RPMI8226 (cell line): ENCODE measurements at regions not wholly inside any gene's neighbourhood (a gene's known extent, or its start where the extent isn't known, plus 50 kb on each side); places are given as distances from the start of the nearest gene placed in this dataset.

ENCODE experiments used
- DNase-seq: peaks from one replicate; pipeline ENCODE4 v3.0.0-alpha.2; 2015

DNA sequence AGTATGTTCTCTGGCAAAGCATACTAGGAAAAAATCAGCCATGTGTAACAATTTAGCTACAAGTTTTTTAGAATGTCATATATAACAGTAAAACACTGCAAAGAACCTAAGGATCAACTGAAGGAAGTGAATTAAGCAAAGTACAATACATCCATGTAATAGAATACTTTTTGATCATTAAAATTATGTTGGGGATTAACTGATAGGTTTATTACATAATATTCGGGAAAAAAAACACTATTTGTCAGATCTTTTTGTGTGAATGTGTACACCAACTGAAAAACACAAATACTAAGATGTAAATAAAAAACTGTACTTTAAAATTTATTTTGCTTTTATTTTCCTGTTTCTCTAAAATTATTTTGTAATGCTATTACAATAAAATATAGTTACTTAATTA lies 185.5 kb upstream of the DYNLRB2 start:
- no peak for DNase-seq

DNA sequence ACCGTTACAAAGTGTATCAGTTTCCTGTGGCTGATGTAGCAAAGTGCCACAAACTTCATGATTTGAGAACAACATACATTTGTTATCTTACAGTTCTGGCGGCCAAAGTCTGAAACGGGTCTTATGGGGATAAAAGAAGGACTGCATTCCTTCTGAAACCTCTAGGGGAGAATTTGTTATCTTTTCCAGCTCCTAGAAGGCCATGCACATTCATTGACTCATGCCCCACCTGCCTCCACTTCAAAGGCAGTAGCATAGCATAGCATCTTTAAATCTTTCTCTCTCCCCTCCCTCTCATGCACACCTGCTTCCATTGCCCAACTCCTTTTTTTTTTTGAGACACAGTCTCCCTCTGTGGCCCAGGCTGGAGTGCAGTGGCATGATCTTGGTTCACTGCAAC lies 190.7 kb upstream of the DYNLRB2 start:
- no peak for DNase-seq

DNA sequence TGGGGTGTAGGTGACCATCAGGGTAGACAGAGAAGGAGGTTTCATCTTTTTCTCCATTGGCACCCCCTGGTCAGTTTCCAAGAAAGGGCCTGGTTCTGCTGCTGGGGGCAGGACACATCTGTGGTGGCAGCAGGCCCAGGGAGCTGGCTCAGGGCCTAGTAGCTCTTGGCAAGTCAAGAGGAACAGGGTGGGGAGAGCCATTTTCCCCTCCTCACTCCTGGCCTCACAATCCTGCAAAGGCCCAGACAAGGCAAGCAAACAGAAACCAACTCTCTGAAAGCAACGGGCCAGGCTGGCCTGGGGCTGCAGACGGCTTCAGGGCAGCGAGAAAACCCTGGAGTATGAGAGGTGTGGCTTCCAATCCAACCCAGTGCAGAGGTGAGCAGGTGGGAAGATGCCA lies 192.9 kb upstream of the DYNLRB2 start:
- DNase-seq: no peak

DNA sequence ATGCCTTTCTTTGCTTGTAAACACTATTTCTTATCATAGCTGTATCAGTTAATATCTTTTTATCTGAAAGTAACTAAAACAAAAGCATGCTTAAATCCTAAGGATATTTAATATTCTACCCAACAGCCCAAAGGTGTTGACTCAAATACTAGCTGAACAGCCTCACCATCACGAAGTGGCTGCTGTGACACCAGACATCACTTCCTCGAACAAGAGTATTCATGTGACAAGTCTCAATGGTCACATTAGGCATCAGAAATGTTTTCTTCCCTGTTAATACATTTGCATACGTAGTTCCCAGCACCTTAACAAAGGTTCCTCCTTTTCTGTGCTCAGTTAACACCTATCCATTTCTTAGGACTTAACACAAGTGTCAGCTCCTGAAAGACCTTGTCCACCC lies 193.8 kb upstream of the DYNLRB2 start:
- DNase-seq: no peak

DNA sequence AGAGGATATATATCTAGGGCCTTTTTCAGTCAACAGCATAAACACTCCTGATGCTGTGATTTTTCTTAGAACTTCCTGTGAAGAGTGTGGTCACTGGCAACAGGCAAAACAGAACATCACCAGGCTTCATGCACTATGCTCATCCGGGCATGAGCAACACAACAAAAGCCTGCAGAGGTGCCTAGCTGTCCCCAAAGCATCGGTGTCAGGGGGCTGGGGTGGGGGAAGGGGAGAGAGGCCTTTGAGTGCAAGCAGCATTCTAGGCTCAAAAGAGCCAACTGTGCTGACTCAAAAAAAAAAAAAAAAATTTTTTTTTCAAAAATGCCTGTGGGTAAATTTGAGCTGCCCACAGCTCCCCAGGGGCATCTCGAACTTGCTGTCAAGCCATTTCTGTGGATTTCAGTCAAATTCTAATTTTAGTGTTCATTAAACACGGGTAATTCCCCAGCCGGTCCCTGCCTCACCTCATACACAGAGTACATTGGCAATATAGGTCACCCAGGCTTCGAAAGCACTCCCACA lies 194.6 kb upstream of the DYNLRB2 start:
- no peak for DNase-seq

DNA sequence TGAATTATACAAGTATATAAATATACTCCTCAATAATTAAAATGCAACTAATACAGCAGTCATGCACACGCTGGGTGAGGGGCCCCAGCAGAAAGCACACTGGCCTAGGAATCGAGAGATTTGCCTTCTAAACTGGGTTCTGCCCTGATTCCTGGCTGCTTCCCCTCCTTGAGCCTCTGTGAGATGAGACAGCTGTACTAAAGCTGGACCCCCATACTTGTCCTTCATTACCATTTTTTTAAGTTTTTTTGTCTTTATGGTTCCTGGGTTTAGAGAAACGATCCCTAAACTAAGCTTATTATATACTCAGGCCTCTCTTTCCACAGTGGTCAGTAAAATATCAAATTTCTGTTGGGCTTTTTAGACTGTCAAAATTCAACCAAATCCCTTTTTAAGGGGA lies 195.1 kb upstream of the DYNLRB2 start:
- no peak for DNase-seq

DNA sequence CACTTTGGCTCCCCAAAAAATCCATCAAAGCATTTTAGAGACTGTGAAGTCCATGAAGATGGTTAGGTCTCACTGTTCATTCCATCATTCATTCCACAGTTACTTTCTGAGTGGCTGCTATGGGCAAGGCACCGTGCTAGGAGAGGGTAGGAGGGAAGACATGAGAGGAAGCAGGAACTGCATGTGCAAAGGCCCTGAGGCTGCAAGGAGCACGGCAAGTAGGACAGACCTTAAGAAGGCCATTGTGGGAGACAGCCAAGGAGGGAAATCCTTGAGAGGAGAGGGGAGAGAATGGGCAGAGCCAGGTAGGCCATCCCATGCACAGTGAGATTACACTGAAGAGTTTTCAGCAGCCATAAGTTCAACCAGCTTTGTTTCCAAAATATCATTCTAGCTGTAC lies 196.2 kb upstream of the DYNLRB2 start:
- no peak for DNase-seq

DNA sequence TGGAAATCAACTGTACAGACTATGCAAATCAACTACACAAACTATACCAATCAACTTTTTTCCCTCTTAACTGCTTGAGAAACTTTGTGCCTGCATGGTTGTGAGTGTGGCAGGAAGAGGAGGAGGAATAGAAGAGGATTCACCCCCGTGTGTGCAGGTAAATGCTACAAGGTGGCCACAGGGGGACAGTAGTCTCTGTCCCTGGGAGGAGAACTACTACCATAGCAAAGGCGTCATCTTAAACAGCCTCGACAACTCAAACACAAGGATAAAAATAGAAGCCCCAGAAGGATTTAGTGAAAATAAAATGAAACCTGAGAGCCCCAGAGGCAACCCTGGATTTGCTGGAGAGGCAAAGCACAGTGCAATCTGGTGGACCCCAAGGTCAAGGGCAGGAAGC lies 199.5 kb upstream of the DYNLRB2 start:
- no peak for DNase-seq

DNA sequence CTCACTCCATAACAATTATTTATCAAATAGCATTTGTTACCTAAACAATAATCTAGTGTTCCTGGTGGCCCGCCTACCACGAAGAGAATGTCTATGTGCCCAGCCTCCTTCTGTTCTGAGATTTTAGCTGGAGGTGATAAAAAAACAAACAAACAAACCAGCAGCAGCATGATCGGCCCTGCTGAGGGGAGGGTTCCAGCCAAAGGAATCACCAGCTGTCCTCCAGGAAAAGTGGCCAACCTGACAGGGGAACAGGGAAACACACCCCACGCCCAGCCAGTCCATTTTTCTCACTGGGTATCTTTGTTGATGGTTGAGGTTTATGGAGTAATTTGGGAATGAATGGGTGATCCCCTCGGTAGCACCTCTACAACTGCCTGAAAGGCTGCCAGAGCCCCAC lies 203.0 kb upstream of the DYNLRB2 start:
- no peak for DNase-seq

DNA sequence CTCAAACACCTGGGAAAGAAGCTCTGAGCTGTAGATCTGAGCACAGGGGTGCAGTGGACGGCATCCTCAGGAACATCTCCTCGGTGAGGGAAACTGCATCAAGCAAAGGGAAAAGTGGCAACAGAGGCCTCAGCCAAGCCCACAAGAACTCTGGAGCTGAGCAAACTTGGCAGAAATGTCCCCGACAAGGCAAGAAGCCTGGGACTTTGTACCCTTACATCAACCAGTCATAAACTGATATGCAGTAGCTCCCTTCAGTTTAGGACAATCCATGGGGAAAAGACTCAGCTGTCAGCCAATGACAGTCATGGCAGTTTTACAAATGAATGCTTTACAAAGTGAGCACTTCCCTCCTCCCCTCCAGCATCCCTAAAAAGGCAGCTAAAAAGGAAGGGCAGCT lies 210.0 kb upstream of the DYNLRB2 start:
- no peak for DNase-seq

DNA sequence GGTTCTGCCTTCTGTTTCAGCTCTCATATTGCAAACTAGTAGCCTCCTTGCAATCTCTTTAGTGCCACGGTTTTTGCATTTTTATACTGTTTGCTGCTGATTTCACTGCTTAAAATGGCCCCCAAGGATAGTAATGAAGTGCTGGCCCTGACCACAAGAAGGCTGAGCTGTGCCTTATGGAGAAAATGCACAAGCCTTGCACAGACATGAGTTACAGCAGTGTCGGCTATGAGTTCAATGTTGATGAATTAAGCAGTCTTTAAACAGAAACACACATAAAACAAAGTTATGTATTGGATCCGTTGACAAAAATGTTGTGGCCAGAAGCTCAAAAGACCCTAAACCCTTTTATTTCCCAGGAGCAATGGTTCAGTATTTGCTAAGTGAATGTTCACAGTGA lies 210.6 kb upstream of the DYNLRB2 start:
- DNase-seq: no peak

DNA sequence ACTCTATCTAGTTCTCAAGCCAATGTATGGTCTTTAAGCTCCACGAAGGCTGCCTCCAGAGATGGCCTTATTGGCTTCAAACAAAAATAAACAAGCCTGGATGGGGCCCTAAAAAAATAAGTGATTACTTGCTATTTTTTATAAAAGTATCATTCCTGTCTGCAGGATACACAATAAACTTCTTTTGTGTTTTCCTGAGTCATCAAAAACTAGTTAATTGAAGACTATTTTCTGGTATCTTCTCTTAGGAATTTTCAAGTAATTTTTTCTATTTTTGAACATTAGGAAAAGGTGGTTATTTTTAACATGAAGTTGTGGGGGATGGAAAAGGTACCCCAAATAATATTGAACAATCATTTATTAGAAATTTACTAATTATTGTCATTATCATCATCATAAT lies 213.1 kb upstream of the DYNLRB2 start:
- DNase-seq: no peak

DNA sequence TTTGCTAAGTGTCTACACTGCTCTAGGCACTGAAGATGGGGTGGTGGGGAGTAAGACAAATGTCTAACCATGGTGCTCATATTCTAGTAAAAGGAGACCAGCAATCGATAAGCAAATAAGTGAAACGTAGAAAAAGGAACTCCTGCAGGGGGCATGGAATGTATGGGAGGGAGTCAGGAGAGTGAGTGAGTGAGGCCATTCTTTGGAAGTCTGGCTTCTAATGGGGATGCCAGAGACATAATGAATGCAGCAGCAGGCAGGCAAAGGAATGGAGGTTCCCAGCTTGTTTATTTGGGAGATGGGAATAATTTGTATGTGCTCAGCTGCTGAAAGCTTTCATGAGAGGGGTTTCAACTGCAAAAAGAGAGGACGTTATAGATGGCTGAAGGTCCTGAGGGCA lies 216.4 kb upstream of the DYNLRB2 start:
- DNase-seq: no peak

DNA sequence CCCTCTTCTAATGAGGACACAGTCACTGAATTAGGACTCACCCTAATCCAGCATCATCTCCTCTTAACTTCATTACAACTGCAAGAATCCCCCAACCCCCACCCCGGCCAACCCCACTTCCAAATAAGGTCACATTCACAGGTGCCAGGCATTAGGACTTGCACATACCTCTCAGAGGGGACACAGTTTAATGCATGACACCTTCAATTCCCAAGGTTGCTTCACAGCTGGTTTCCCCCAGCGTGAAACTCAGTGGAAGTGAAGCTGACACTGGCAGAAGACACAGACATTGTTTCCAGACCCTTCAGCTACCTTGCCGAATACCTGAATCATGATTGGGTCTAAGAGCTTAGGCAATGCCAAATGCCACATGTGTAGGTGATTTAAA lies 217.0 kb upstream of the DYNLRB2 start:
- no peak for DNase-seq

DNA sequence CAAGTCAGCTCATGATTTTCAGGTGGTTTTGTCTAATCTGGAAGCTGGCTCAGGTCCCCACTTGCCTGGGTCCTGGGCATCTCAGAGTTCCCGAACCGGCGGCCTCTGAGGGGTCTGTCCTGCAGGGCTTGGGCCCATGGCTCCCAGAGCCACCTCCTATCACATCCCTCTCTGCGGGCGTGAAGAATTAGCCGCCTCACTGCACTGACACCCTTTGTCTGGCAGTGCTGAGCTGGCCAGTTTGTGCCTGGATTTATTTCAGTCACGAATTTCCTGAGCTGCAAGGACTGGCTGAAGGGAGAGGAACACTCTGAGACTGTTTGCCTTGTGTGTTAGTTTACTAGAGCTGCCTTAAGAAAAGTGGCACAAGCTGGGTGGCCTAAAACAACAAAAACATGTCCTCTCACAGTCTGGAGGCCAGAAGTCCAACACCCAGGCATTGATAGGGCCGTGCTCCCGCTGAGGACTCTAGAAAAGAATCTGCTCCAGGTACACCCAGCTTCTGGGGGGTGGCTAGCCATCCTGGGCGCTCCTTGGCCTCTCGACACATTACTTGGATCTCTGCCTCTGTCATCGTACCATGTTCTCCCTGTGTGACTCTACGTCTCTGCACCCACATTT lies 217.5 kb upstream of the DYNLRB2 start:
- DNase-seq: no peak

DNA sequence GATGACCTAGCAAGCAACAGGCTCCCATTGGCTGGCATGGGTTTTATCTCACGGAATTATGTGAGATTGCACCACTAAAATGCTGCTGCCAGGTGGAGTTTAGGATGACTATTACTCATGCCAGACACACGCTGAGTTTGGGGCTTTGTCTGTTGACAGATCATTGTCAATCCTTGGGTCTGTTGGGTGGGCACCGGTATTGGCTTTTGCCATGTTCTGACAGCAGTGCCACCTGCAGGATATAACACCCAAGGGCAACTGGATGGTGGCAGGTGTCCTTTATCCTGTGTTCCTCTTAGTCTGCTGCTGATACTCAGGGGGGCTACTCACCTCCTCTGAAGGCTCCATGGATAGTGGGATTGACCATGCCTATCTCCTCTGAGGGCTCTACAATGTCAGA lies 221.6 kb upstream of the DYNLRB2 start:
- DNase-seq: no peak

DNA sequence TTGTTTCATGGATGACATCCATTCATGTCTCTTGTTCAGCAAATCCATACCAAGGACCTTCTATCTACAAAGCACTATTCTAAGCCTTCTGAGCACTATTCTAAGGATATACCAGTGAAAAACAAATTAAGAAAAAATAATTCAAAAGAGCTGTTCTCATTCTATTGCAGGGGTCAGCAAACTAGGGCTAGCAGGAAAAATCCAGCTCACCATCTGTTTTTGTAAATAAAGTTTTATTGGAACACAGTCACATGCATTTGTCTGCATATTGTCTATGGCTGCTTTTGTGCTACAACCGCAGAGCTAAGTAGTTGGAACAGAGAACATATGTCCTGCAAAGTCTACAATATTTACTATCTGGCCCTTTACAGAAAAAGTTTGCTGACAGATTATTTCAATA lies 222.7 kb upstream of the DYNLRB2 start:
- no peak for DNase-seq

DNA sequence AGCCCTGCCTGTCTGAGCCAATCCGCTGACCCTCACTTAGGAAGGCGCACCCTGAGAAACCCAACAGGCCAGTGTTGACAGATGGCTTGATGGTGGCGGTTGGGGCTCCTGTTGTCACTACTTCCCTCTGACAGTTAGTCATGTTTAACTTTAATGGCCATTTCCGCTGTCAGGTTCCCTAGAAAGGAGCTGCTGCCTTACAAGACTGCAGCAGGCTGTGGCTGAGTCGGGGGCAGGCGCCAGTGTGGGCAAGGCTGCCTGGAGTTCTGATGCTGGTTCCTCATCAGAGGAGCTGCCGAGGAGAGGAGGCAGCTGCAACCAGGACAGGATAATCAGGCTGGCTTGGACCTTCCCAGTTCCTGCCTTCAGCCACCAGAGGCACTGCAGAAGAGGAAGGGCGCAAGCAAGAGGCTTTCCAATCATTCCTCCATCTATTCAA lies 223.2 kb upstream of the DYNLRB2 start:
- no peak for DNase-seq

DNA sequence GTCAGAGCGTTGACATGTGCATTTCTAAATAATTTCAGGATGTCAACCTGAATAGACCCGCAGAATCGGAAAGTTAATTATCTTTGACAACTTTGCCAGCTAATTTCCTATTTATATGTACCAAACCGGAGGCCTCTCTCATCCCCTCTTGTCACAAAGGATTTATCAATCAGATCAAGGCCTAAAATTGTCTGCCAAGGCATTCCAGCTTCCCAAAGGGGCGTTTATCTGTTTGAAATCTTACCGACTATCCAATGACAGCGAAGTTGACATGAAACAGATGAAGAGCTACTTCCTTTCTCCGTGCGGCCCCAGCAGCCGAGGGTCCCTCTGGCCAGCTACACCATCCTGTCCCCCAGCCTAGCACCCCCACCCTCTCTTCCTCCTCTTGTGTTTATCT lies 223.7 kb upstream of the DYNLRB2 start:
- DNase-seq: no peak

DNA sequence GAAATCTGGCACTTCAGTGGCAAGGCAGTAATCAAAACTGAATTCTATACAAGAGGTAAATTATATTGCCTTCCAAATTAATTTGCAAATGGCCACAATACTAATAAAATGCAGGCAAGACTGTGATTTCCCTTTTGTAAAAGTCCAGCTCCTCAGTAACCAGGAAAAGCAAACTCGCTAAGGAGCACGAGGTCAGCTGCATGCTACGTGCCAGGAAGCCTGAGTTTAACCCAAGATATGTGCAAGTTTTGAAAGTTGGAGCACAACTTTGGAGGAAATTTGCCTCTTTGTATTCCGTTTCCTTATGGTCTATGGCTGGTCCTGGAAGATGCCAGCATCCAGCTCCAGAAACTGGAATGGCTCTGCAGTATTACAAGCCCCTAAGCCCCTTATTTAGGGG lies 226.8 kb upstream of the DYNLRB2 start:
- no peak for DNase-seq

DNA sequence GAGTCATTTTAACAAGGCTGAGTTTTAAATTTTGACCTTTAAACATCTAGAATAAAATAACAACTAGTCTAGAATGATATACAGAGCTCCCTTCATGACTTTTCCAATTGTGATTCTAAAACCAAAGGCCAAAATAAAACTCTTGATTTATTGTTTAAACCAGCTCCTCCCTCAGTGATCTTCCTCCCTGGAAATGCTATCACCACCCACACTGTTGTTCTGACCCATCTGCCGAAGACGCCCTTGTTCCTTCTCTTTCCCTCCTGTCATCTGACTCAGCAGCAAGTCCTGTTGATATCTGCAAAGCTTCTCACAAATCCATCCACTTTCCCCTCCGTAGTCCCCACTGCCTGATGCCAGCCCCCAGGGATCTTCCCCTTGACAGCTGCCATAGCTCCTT lies 231.6 kb upstream of the DYNLRB2 start:
- DNase-seq: no peak

DNA sequence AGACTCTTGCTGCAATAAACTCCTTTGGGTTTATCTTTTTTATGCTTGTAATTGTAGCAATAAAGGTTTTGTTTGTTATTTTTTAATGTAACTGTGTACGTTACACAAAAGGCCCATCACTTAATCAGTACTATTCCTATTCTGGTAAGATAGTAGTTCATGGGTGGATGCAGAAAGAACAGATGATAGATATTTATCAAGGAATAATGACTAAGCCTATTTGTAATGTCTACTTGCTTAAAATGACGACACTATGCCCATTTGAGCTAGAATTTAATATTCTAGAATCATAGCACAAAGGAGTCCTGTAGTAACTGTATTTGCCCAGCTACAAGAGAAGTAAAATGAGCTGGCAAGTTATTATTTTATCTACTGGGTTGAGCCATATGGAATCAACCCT lies 235.4 kb upstream of the DYNLRB2 start:
- DNase-seq: no peak

DNA sequence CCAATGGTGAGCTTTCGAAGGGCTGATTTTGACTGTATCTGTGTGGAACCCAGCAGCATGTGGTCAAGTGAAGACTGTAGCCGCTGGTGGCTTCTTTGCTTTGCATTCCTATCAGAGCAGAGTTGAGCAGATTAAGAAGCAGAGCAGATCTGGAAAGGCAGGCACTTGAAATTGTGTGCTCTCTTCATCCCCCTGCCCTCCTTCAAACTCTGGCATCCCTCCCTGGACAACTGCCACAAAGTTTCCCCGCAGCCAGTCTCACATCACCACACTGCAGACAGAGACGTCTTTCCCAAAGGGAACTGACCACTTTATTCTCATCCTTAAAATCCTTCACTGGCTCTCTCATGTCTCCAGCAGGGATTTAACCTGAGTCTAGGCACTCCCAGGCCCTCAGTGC lies 237.1 kb upstream of the DYNLRB2 start:
- DNase-seq: no peak

DNA sequence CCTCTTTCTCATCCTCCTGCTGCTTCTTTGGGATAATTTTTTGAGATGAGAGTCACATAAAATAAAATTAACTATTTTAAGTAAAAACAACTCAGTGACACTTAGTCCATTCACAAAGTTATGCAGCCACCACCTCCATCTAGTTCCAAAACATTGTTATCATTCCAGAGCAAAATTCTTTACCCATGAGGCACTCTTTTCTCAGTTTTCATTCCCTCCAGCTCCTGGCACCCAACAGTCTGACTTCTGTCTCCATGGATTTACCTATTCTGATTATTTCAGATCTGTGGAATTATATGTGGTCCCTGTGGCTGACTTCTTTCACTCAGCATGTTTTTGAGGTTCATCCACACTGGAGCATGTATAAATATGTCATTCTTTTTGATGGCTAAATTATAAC lies 239.9 kb upstream of the DYNLRB2 start:
- no peak for DNase-seq

DNA sequence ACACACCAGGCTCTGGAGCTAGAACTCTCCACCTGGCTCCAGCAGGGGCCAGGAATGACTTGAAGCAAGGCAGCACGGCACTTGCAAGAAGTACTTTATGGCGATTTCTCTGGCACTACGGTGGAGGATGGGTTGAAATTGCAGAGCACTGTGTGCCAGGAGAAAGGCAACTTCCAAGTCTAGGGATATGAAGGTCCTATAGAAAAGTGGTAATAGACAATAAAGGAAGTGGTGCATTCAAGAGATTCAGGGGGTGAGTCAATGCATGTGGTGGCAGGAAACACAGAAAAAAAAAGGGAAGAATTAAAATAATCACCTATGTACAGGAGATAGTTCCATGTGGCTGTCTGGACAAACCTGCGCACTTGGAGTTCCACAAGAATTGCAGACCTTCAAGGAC lies 240.3 kb upstream of the DYNLRB2 start:
- DNase-seq: no peak

DNA sequence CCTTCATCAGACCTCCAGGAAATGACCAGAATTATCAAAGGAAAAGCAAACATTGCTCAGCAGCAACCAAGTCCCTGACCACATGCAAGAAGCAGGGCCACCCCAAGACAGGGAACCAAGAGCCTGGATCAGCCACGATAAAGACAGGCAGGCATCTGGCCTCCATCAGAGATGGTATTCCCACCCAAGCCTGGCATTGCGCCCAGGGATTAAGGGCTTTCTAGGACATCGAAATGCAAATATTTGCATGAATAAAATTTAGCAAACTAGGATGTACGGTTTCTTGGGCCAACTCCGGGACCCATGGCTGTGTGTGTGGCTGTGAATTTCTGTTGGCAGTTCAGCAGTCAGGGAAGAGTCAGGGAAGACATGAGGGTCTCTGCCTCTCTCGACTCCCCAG lies 241.4 kb upstream of the DYNLRB2 start:
- DNase-seq: no peak
